ENCODE measurements at regions not wholly inside any gene's neighbourhood (a gene's known extent, or its start where the extent isn't known, plus 50 kb on each side); places are given as distances from the start of the nearest gene placed in this dataset.
A peak's percentile ranks its signal among the peaks of the same experiment; 100 is the strongest.
"Not testable (repeated sequence)": the region's sequence is repeated elsewhere in the genome, so short reads cannot be mapped to it uniquely, and the experiment has no call there.

DNA sequence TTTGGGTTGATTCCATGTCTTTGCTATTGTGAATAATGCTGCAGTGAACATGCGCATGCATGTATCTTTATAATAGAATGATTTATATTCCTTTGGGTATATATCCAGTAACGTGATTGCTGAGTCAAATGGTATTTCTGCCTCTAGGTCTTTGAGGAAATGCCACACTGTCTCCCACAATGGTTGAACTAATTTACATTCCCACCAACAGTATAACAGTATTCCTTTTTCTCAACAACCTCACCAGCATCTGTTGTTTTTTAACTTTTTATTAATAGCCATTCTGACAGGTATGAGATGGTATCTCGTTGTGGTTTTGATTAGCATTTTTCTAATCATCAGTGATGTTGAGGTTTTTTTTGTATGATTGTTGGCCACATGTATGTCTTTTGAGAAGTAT is 133.6 kb downstream of the GPR85 start:
- not testable (repeated sequence) for DNase-seq, H3K4me1 Mint-ChIP-seq, H3K27ac Mint-ChIP-seq, ATAC-seq, H3K4me3 Mint-ChIP-seq, H3K9me3 Mint-ChIP-seq
- peaks cover 17% of the 10 kb centered on the region for H3K27me3 Mint-ChIP-seq

DNA sequence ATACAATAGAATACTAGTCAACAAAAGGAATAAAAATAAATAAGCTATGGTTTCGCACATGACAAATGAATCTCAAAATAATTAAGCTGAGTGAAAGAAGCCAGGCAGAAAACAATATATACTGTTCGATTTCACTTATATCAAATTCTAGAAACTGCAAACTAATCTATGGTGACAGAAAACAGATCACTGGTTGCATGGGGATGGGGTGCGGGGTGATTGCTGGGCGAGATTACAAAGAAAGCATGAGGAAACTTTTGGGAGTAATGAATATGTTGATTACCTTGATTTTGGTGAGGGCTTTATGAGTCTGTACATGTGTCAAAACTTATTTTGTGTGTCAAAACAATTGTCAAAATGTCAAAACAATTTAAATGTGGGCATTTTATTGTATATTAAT is 135.6 kb downstream of the GPR85 start:
- ATAC-seq: no peak
- H3K9me3 Mint-ChIP-seq: no peaks in the 10 kb centered on the region
- H3K27me3 Mint-ChIP-seq: peaks cover 16% of the 10 kb centered on the region
- H3K4me3 Mint-ChIP-seq: no peak overlapping the region
- DNase-seq: no peak
- no peaks in the 10 kb centered on the region for H3K4me1 Mint-ChIP-seq
- H3K27ac Mint-ChIP-seq: no peak overlapping the region

DNA sequence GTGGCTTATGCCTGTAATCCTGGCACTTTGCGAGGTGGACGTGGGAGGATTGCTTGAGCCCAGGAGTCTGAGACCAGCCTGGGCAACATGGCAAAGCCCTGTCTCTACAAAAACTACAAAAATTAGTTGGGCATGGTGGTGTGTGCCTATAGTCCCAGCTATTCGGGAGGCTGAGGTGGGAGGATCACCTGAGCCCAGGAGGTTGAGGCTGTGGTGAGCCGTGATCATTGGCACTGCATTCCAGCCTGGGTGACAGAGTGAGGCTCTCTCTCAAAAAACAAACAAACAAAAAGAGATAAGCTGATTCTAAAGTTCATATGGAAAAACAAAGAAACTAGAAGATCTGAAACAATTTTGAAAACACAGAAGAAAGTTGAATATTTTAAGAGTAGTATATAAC is 136.9 kb downstream of the GPR85 start:
- H3K4me3 Mint-ChIP-seq, H3K4me1 Mint-ChIP-seq, DNase-seq, H3K9me3 Mint-ChIP-seq, H3K27ac Mint-ChIP-seq, ATAC-seq: not testable (repeated sequence)
- peaks cover 16% of the 10 kb centered on the region for H3K27me3 Mint-ChIP-seq

DNA sequence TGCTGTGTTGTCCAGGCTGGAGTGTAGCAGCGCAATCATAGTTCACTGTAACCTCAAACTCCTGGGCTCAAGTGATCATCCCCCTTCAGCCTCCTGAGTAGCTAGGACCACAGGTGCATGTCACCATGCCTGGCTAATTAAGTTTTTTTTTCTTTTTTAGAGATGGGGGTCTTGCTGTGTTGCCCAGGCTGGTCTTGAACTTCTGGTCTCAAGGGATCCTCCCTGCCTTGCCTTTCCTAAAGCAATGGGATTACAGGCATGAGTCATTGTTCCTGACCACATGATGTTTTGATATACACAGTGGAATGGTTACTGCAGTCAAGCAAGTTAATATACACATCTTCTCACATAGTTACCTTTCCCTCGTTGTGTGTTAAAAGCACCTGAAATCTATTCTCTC is 140.3 kb downstream of the GPR85 start:
- no peaks in the 10 kb centered on the region for H3K9me3 Mint-ChIP-seq
- ATAC-seq: no peak
- no peak overlapping the region for H3K27ac Mint-ChIP-seq
- H3K4me3 Mint-ChIP-seq: no peak overlapping the region
- no peaks in the 10 kb centered on the region for H3K4me1 Mint-ChIP-seq
- DNase-seq: no peak
- peaks cover 16% of the 10 kb centered on the region for H3K27me3 Mint-ChIP-seq

DNA sequence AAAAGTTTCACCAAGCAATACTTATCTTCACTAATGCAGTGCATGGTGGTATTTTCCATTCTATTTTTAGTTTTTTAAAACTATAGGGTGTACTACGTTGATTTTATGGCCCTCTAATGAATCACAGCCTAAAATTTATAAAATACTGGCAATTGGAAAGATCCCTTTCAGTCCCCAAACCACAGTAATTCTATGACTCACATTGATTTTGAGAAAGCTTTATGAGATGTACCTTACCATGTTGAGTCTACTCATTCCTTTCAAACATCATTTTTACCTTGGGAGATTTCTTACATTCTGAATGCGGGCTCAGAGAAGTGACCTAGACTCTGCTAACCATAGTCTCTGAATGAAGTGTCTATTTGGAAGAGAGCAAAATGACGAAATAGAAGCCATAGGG is 141.6 kb downstream of the GPR85 start:
- Mint-ChIP-seq H3K4me3 (no peak overlapping the region), H3K27me3 (peaks cover 13% of the 10 kb centered on the region), H3K4me1 (peaks cover 12% of the 10 kb centered on the region), H3K27ac (no peak overlapping the region), H3K9me3 (no peaks in the 10 kb centered on the region)
- no peak for DNase-seq
- no peak for ATAC-seq

DNA sequence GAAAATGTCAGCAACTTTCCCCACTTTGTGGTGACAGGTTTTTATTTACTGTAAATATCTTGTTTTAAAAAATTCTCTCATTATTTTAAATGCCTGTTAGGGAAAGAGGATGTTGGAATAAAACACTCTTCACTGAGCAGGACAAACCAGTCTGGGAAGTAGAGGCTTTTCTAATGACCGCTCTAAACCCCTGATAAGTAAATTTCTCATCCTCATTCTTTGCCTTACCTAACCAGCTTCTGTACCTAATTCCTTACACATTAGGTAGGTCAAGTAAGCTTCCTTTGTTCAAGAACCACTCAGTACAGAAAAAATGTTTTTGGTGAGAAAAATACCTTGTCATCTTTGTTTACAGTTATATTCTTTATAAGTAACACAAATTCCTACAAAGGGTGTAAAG is 143.6 kb downstream of the GPR85 start:
- no peak overlapping the region for H3K27ac Mint-ChIP-seq
- no peak overlapping the region for H3K4me3 Mint-ChIP-seq
- ATAC-seq: no peak
- peaks cover 7% of the 10 kb centered on the region for H3K27me3 Mint-ChIP-seq
- no peak for DNase-seq
- no peaks in the 10 kb centered on the region for H3K9me3 Mint-ChIP-seq
- peaks cover 19% of the 10 kb centered on the region for H3K4me1 Mint-ChIP-seq

DNA sequence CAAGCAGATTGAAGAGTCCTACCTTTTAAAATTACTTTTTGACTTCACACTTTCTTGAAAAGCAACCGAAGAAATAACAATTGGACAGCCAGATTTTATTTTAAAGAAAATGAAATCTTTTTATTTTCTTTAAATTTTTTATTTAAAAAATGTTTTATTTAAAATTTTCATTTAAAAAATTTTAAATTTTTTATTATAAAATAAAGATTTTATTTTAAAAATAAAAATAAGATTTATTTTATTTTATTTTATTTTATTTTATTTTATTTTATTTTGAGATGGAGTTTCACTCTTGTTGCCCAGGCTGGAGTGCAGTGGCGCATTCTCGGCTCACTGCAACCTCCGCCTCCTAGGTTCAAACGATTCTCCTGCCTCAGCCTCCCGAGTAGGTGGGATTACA is 144.5 kb downstream of the GPR85 start:
- not testable (repeated sequence) for ATAC-seq, H3K27me3 Mint-ChIP-seq, H3K27ac Mint-ChIP-seq, DNase-seq, H3K4me3 Mint-ChIP-seq, H3K9me3 Mint-ChIP-seq
- peaks cover 19% of the 10 kb centered on the region for H3K4me1 Mint-ChIP-seq

DNA sequence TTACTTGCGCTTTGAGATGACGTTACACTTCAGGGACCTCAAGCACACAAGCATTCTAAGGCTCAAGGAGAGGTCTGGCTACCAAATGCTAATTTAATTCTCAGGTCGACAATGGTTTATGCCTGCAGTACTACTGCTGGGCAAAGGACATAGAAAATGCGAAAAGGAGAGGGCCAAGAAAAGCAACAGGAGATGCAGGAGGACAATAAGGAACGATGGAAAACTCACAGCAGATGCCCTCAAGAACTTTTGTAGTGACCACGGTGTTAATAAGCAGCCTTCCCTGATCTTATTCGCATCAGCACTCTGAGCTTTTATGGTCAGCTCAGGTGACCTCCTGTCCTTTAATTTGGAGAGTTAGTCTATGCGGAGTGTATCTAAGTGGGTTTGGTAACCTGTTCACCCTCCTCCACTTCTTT is 146.3 kb downstream of the GPR85 start:
- ATAC-seq (peak; percentile 75), DNase-seq (no peak)
- Mint-ChIP-seq H3K4me3 (peak overlapping the region; percentile 92 to 93), H3K27ac (peak overlapping the region; percentile 96 to 99), H3K9me3 (no peaks in the 10 kb centered on the region), H3K4me1 (peaks cover 32% of the 10 kb centered on the region), H3K27me3 (no peaks in the 10 kb centered on the region)

DNA sequence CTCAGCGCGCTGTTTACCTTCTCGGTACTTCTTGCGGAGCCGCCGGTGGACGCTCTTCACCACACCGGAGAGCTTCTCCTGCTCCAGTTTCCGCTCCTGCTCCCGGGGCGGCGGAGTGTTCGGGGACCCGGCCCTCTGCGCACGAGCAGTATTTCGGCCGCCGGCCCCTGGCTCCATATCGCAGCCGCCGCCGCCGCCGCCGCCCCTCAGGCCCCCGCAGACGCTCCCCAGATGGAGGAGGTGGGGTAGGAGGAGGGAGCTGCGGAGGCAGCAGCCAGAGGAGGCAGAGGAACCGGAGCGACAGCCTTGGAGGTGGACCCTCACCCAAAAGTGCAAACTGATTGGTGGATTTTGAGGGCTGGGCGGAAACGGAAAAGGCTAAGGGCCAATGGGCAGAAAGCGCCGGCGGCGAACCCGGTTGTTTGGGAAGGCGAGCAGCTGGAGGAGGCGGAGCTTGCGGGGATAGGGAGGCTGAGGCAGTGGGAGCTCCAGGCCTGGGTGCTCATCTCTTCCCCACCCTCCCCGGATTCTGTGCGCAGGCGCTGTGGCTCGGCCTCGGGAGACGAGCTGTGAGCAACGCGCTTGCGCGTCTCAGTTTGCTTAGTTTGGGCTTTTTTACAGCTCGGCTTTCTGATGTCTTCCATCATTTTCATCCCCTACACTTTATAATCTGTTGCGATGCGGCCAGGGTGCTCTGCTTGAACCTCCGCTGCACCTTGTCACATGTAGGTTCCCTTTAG is 146.9 kb downstream of the GPR85 start:
- DNase-seq (peak; percentile 97 to 99), ATAC-seq (peak; percentile 96)
- H3K27ac Mint-ChIP-seq: peak overlapping the region; percentile 96 to 99
- peaks cover 37% of the 10 kb centered on the region for H3K4me1 Mint-ChIP-seq
- peak overlapping the region; percentile 92 to 93 for H3K4me3 Mint-ChIP-seq
- H3K27me3 Mint-ChIP-seq: no peaks in the 10 kb centered on the region
- no peaks in the 10 kb centered on the region for H3K9me3 Mint-ChIP-seq

DNA sequence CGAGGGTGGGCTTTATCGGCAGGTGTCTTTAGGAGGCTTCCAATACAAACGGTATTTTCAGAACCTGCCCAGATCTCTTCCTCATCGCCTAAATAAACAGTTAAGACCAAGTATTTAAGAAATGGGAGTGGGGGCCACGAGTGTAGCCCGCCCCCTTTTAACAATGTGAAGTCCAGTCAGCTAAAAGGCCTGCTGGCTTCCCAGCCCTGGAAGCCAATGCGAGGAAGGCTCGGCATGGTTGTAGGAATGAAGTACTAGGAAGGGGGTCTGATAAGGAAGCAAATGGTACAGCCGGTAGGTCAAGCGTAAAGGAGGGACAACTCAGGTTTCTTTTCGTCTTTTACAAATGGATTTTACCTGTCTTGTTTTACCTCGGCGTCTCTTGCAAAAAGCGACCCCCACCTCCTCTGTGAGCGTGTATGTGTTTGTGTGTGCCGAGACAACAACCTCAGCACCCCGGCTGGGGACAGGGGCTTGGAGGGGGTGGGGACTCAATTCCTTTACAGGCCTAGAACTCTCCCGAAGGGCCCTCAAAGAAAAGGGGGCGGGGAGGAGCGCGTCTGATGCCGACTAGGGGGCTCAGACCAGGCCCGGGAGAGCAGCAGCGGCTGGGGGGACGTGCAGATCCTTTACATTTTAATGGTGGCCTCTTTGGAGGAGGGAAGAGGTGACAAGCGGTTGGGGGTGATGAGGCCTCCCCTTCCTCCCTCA is 147.6 kb downstream of the GPR85 start:
- peak overlapping the region; percentile 69 to 90 for H3K27ac Mint-ChIP-seq
- H3K27me3 Mint-ChIP-seq: no peaks in the 10 kb centered on the region
- peaks cover 45% of the 10 kb centered on the region for H3K4me1 Mint-ChIP-seq
- H3K9me3 Mint-ChIP-seq: no peaks in the 10 kb centered on the region
- peak in 1 of 2 donors; percentile 36 for DNase-seq
- peak overlapping the region; percentile 92 to 93 for H3K4me3 Mint-ChIP-seq
- ATAC-seq: peak; percentile 36

DNA sequence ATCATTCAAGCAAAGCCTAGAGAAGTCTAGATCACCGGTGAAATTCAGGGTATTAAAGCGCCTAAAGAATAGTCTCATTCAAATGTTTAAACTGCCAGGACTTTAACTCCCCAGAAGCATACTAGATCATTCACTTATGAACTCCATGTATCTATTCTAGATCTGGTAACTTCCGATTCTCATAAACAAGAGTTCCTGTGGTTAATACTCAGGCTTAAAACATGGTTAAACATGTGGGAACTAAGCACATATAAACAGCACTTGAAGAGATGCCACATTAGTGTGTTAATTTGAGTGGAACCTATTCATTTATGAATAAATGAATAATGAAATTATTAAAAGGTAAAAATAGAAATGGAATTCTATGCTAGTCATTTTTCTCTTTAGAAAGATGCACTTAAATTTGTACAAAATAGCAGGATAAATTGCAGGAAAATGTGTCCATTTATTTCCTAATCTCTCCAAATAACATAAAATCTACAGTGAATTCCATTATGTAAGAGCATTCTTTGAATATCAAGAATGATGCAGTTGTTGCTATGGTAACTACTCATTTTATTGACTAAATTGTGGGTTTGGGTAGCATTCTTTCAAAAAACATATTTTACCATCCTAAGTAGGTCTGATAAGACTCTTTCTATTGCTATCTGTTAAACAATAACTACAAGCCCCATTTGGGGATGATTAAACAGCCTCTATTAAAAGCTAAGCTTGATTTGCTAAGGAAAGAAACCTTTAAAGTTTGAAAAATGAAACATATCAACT is 147.6 kb upstream of the TMEM168 start:
- no peak overlapping the region for H3K27ac Mint-ChIP-seq
- ATAC-seq: no peak
- H3K4me1 Mint-ChIP-seq: peaks cover 49% of the 10 kb centered on the region
- no peaks in the 10 kb centered on the region for H3K9me3 Mint-ChIP-seq
- H3K4me3 Mint-ChIP-seq: peak overlapping the region in 1 of 2 donors; percentile 93
- DNase-seq: no peak
- no peaks in the 10 kb centered on the region for H3K27me3 Mint-ChIP-seq

DNA sequence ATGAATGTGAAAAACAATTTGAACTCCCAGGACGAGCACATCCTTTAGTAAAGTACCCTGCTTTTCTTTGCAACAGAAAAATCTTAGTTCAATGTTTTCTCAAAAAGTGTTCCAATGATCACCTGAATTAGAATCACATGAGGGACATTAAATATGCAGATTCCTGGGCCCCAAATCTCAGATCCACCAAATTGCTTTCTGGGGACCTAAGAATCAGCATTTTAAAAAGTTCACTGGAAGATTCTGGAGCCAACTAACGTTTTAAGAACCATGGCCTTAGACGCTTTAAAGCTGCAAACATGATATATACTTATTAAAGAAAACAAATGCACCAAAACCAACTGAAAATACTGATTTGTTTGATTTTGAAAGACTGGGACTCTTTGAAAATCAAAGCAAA is 143.4 kb upstream of the TMEM168 start:
- ATAC-seq: no peak
- Mint-ChIP-seq H3K27me3 (no peaks in the 10 kb centered on the region), H3K4me3 (no peak overlapping the region), H3K9me3 (no peaks in the 10 kb centered on the region), H3K27ac (no peak overlapping the region), H3K4me1 (peaks cover 55% of the 10 kb centered on the region)
- no peak for DNase-seq

DNA sequence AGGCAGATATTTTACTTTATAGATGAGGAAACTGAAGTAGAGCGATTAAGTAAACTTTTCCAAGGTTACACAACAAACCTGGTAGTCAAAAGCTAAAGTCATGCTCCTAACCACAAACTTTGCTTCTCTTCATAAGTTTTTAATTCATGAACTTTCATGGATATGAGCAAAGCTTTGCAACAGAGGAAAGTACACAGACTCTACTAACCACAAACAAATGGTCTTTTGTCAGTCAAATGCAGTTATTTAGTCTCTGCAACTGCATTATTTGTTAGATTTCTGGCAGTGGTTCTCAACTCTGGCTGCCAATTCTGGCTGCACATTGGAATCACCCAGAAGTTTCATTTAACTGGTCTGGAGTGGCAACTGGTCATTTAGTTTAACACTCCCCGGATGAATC is 140.6 kb upstream of the TMEM168 start:
- Mint-ChIP-seq H3K27me3 (no peaks in the 10 kb centered on the region), H3K9me3 (no peaks in the 10 kb centered on the region), H3K4me1 (peaks cover 43% of the 10 kb centered on the region), H3K4me3 (no peak overlapping the region), H3K27ac (no peak overlapping the region)
- no peak for DNase-seq
- ATAC-seq: no peak

DNA sequence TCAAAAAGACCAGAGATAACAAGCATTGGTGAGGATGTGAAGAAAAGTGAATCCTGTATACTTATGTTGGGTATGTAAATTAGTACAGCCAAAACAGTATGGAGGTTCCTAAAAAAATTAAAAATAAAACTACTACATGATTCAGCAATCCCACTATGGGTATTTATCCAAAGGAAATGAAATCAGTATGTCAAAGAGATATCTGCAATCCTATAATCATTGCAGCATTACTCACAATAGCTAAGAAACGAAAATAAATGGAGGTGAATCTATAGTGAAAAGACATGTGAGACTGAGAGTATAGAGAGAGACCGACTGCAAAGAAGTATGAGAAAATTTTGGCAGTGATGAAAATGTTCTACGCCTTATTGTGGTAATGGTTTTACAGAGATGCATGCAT is 139.2 kb upstream of the TMEM168 start:
- Mint-ChIP-seq H3K9me3 (no peaks in the 10 kb centered on the region), H3K4me3 (no peak overlapping the region), H3K27ac (no peak overlapping the region), H3K27me3 (no peaks in the 10 kb centered on the region), H3K4me1 (peaks cover 31% of the 10 kb centered on the region)
- ATAC-seq: no peak
- no peak for DNase-seq

DNA sequence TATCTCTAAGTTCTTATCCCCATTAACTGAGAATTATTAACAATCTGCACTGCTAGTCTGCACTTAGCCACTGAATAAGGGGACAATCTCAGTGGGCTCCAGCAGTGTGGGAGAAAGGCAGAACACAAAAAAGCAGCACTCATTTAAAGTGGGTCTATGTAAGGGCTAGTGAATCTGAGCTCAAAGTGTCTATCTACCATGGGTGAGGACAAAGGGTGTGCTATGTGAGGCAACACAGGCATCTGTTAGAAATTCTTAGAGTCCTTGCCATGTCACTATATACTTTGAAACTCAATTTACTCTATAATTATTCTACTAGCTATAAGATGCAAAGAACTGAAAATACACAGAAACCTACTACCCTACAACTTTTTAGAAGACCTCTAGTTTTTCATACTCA is 135.8 kb upstream of the TMEM168 start:
- no peak overlapping the region for H3K4me3 Mint-ChIP-seq
- no peaks in the 10 kb centered on the region for H3K27me3 Mint-ChIP-seq
- H3K27ac Mint-ChIP-seq: no peak overlapping the region
- ATAC-seq (no peak), DNase-seq (no peak)
- peaks cover 11% of the 10 kb centered on the region for H3K4me1 Mint-ChIP-seq
- H3K9me3 Mint-ChIP-seq: no peaks in the 10 kb centered on the region

DNA sequence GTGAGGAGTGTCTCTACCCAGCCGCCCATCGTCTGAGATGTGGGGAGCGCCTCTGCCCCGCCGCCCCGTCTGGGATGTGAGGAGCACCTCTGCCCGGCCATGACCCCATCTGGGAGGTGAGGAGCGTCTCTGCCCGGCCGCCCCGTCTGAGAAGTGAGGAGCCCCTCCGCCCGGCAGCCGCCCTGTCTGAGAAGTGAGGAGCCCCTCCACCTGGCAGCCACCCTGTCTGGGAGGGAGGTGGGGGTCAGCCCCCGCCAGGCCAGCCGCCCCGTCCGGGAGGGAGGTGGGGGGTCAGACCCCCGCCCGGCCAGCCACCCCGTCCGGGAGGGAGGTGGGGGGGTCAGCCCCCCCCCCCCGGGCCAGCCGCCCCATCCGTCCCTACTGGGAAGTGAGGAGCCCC is 132.4 kb upstream of the TMEM168 start:
- DNase-seq, H3K27me3 Mint-ChIP-seq, H3K27ac Mint-ChIP-seq, H3K4me1 Mint-ChIP-seq, H3K9me3 Mint-ChIP-seq, H3K4me3 Mint-ChIP-seq: not testable (repeated sequence)
- peak; percentile 55 for ATAC-seq

Measured in stimulated activated naive CD8-positive, alpha-beta T cell treated with anti-CD3 and anti-CD28 coated beads, Interleukin-15, amount 100 ng/mL, for 72 hours (primary cell).